Ecto neural progenitor cell (in vitro differentiated cells): ENCODE measurements at regions not wholly inside any gene's neighbourhood (a gene's known extent, or its start where the extent isn't known, plus 50 kb on each side); places are given as distances from the start of the nearest gene placed in this dataset.

Source experiments
- DNase-seq: peaks from one replicate; pipeline ENCODE4 v3.0.0-alpha.2; 2018; ENCODE audit warnings: low spot score

DNA sequence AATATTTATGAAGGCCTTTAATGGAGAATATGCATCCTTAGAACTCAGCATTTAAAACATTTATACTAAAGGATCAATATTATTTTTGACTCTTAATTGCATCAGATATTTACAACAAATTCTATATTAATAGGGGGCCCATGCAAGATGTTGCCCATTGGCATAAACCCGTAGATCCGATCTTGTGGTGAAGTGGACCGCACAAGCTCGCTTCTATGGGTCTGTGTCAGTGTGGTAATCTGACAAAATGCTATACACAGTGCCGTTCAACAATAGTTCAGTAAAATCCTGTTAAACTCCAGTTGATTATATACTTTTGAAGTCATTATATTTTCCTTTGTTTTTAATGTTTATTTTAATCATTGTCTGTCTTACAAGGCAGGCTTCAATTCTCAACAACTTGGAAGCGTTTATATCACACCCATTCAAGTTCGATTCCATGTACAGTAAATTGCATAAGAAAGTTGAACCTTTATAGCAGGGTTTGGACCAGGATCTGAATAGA, 809.2 kb downstream of the USP25 start:
- no peak for DNase-seq

DNA sequence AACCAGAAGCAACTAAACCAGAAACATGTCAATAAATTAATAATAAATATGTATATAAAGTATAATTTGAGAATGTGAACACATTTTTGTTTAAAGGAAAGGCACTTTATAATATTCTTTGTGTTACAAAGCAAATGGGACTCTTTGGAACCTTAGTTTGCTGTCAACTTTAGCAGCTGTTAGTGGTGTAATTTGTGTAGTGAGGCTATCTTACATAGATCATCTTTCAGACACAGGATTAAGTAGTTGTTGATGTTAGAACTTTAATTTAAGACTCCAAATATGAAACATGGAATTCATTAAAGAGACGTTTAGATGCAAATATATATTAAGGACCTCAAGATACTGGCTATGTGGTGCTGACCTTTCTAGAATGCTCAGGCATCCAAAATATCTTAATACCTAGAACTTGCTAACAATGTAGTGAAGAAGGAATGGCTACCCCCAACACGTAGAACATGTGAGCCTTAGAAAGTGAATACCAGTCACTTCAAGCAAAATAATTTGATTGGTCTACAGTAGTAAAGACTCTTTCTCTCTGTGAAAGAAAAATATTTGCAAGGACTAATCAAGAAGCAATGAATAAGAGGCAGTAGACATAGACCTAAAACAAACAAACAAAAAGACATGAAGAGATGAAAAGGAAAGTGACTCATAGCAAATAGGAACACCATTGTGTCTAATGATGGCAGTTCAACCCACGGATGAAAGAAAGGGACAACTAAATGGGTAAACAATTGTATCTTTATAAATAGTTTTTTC, 811.4 kb downstream of the USP25 start:
- no peak for DNase-seq

DNA sequence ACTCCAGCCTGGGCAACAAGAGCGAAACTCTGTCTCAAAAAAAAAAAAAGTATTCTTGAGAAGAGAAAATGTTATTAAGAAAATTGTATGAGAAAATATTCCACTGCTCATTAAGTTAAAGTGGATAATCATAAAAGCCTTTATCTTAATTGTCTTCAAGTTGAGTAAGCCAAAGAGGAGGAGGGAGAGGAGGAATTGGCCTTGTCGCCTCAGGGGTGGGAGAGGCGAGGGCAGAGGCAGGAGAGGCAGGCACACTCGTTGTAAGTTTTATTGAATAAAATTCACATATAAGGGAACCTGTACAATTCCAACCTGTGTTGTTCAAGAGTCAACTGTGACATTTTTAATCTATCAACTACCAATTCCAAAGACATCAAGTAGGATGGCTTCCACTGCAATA, 820.3 kb downstream of the USP25 start:
- no peak for DNase-seq

DNA sequence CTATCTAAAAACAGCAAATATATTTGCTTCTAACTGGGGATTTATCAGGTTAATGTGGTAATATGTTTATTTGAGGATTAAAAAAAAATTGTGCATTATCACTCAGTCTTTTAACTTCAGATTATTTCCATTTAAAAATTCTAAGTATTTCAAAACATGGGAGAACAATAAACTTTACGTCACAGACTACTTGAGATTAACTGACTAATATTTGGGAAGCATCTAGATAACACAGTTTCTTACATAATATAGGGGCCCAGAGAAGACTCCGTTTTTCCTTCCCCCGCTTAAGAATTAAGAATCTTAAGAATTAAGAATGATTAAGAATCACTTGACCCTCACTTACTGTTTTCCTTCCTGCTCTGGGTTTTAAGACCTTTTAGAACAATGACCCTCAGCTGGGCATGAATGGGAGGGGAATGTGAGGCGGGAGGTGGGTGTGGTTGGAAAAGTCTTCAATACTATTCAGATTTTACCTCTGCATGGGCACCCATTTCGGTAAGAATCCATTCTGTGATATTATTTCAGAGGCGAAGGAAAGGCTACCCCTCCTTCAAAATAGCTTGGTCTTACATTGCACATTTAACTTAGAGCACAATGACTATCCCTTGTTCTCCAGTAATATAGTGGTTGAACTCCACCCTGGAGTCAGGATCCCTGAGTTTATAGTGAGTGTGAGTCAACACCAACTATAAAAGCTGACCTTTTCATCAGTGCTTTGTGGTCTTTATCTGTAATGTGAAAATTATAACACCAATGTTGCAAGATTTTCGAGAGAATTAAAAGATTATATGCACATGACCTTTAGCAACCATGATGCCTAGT, 821.3 kb downstream of the USP25 start:
- DNase-seq, result no peak

DNA sequence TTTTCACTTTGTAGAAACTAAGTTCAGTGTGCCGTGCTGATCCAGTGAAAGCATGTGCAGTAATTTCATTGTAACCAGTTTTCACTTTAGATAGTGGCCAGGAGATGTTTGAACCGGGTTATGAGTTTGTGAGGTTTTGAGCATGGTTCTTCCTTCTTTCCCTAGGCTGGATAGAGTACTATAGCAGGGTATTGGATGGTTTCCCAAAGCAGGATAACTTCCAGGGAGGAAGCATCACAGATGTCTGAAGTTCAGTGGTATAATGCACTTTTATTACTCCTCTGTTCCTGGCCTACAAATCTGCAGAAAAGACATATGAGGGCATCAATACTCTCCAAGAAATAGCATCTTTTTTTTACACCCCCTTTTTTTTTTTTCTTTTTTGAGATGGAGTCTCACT, 823.1 kb downstream of the USP25 start:
- DNase-seq, result no peak

DNA sequence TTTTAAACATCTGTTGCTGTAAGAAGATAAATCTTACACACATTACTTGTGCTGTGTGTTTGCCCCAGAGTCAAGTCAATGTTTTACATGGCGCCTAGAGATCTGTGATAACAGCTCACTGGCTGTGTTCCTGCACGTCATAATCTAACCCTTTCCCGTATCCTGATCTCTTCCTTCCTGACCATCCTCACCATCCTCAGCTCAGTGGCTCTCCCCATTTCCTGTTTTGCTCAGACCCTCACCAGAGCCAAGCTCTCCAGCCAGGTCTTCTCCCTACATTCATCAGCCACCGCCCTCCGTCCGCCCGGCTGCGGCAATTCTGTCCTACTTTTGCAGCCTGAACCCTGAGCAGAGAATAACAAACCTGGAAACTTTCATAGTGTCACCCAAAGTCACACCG, 824.7 kb downstream of the USP25 start:
- DNase-seq, result no peak

DNA sequence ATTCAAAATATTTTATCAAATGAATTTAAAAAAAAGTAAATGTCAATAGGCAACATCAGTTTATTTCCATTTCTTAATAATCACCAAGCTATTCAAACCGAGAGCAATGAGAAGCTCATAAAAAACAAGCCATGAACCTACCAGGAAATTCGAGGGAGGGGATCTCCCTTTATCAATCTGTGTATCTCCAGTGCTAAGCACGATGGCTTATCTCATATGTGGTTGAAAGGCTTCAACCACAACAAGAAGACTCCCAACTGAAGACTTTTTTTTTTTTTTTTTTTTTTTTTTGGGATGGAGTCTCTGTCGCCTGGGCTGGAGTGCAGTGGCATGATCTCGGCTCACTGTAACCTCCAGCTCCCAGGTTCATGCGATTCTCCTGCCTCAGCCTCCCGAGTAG, 833.3 kb downstream of the USP25 start:
- DNase-seq, result no peak

DNA sequence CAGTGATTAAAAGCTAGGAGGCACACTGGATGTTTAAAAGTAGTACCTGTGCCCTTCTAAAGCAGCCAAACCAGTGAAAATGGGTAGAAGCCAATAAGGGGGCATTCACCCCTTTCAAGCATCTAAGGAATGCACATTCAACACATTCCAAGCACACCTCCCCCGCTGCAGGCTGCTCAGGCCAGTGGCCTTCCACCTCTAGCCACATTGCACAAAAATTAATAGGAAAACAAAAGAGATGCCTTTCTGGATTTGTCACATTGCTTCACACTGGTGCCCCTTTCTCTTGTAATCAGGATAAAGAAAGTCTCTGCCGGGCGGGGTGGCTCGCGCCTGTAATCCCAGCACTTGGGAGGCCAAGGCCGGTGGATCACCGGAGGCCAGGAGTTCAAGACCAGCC, 834.0 kb downstream of the USP25 start:
- peak; percentile 56 for DNase-seq

DNA sequence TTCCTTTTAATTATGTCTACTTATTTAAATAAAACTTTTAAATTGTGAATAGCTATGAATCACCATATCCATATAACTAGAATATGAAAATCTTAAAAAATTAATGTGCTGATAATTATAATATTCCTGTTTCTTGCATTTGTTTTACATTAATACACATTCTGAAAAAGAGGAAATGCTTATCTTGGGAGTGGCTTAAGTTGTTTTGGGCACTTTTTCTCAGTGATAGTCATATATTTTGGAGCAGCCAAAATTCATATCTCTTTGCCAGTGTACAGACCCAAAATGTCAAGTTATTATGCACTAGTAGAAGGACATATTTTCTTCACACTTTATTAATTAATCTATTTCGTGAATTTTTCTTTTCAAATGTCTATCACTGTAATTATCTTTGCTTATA, 838.5 kb downstream of the USP25 start:
- DNase-seq, result no peak

DNA sequence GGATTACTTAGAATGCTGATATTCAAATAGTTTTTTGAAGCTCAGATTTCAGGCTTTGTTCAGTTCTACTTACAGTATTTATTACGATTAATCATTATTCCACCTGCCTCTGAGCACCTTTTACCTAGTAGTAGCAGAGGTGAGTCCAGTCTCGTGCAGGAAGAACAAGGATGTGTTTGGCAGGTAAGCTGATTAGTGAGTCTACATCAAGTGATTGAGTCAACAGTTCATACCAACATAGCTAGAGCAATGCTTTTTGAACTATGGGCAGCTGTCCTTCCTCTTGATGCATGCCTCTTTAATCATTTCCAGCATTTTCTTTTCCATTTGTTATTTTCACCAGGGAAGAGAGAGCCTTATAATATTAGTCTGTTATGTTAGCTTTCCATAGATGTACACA, 838.9 kb downstream of the USP25 start:
- DNase-seq, result no peak

DNA sequence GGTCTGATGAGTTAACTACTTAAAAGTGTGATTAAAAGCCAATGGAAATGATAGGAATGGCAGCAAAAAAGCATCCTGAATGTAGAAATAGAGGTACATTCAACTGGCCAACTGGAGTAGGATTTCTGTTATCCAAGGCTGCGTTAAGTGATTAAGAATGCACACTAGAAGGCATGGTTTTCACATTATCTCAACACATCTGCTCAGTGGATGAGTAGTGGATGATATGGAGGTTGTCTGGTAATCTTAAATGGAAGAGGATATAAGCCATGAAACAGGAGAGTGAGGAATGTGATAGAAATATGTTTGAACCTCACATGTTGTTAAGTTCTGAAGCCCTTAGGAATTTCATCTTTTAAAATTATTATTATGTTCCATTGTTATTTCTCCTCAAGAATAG, 839.9 kb downstream of the USP25 start:
- DNase-seq, result no peak

DNA sequence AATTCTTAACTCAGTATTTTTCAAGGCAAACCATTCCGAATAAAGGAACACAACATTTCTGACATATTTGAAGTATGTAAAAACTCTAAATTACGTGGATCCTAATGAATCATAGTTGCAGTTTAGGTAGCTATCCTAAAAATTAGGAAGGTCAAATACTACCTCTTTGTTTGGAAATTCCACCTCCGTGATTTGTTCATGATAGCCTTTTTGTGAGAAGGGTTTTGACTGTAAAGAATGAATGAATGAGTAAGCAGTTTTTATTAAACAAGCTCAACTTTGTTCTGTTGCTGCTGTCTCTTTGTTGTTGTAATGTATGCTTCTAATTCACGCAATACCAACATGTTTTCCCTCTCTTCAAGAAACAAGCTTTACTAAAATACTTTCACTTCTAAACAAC, 840.4 kb downstream of the USP25 start:
- DNase-seq, result no peak

DNA sequence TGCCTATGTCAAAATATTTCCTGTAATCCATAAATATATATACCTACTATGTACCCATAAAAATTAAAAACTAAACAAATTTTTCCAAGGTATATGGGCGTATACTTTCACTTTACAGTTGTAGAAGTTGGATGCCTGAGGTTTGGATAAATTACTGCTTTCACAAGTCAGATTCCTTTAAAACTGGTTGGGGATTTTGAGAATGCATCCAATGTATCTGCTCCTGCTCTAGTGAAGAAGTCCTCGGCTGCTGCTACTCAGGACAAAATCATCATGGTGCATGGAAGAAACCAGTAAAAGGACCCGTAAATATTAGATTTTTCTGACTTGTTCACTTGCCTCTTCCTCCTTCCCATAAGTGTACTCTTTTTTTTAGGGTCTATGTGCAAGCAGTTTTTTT, 841.1 kb downstream of the USP25 start:
- no peak for DNase-seq

DNA sequence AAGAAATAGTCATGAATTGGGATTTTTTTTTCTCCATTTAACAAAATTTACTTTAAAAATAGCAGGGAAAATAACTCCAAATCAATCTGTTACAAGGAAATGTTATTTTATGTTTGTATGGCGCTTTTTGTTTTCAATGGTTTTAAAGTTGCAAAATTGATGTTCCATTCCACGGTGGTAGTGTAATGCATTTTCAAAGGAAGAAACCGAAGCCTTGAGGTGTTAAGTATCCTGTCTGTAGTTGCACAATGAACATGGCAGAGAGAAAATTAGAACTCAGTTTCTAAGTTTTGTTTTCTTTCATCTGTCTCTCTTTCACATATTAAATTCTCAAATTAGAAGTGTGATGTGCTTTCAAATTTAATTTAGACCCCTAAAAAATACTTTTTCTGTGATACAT, 841.8 kb downstream of the USP25 start:
- DNase-seq, result no peak

DNA sequence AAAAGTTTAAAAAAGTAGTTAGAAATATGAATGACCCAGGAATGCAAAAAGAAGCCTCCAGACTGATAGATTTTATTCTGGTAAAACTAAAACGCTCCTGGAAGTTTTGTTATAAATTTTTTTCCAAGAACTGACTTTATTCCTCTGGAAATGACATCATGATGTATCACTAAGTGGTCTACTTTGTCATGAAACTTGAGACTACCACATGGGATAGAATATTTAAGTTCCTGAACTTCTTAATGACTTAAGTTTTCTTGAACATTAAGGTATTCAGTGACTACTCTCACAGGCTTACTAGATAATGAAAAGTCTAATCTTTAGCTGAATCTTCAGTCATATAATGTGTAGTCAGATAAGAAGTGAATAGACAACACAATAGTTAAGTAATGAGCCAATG, 842.2 kb downstream of the USP25 start:
- no peak for DNase-seq

DNA sequence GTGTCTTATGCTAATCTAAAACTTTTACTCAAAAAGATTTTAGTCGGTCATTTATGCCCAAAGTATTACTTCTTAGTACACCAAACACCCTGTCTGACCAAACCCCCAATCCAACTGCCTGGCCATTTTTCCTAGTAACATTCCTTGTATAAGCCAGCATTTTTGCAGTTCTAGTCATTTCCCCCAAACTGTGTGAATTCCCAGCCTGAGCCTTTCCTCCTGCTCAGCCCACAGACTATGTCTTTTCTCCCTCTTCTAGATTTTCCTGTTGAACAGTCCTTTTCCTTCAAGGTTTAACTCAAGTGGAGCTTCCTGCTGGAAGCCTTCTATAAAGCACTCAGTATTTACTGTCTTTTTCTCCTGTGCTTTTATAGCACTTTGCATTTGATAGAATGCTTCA, 843.8 kb downstream of the USP25 start:
- DNase-seq, result no peak

DNA sequence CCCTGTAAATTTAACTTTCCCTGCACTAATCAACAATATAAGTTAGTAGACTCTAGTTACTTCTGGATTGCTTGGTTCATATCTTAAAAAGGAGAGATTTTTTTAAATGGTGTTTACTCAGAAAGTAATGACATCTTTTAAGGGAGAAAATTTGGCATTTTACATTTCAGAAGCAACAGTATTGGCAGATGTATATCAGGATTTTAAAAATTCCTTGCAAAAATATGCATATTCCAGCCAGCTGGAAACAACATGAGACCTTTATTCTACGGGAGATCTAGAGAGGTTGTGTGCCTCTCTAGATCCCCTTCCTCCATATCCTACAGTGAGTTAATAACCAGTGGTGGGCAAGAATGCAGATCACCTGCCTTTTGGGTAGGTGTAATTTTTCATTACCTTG, 848.2 kb downstream of the USP25 start:
- no peak for DNase-seq

DNA sequence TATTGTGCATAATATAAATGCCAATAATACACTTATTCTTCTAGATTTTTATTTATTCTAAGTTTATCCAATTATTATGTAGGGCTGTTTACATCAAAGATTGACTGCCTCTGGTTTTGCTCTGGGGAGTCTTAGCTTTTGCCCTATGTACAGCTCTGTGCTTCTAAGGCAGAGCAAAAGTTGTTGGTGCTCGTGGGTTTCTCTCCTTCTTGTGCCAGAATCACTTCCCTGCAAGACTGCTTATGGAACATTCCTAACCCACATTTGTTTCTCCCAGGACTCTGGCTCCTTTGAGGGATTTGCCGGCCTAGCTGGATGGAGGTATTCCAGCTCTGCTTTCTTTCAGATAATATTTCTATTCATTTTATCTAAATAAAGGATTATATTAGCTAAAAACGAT, 849.1 kb downstream of the USP25 start:
- no peak for DNase-seq

DNA sequence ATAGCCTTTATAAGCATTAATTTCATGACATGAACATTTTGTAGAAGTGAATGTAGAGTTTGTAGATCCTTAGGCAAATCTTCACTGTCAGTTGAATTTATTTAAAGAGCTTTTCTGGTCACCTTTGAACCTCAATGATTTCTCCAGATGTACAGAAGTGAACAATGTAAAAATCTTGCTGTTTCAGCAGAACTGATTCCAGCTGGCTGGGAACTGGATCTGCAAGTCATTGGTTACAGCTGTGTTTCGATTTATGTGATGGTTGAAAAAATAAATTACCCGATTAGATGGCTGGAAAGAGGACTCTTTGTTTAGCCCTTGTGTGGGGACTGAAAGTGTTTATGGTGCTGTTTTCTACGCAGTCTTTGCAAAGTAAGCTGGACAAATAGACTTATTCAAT, 849.8 kb downstream of the USP25 start:
- no peak for DNase-seq

DNA sequence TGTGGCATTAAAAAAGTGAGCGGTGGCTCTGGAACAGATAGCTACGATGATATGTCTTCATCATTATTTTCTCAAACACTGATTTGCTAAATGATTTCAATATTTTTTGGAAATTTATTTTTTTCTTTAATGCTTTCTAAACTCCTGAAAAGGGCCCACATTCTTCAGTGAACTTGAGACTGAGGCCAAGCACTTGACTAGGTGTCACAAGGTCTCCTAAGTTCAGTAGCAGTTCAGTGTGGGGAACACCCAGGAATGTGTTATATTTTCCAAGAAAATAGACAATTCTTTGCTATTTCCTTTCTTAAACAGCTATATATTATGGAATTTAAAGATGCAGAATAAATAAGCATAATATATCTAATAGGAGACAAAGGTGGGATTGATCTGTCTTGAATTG, 850.9 kb downstream of the USP25 start:
- no peak for DNase-seq

DNA sequence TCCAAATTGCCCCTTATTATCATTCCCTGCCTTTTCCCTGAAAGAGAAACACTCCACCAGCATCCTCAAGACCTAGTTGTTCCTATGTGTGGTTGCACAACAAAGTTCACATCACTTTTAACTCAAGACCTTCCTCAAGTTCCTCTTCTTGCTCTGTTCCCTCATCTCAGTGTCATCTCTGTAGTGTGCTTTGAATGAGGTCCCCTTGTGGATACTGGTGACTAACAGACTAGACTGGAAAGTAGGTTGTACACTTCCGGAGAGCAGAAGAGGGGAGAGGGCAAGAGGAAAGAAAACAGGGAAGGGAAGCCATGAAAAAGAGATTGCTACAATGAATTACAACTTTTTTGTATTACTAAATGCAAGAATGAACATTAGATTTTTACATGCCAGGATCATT, 853.8 kb downstream of the USP25 start:
- DNase-seq, result no peak

DNA sequence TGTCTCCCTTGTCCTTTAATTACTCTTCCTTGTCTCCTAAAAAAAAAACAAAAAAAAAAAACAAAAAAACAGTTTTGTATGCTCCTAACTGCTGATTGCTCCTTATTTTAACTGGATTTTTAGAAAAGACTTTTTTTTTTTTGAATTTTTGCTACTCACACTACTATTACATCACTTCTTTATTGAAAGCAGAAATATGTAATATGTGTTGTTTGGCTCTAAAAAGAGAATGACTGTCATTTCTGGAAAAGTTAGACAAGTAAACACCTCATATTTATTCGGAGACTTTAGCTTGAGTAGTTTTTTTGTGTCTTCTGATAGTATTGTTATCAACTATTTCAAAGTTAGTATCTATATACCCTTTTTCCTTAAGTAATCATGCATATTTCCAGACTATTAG, 855.0 kb downstream of the USP25 start:
- DNase-seq, result no peak

DNA sequence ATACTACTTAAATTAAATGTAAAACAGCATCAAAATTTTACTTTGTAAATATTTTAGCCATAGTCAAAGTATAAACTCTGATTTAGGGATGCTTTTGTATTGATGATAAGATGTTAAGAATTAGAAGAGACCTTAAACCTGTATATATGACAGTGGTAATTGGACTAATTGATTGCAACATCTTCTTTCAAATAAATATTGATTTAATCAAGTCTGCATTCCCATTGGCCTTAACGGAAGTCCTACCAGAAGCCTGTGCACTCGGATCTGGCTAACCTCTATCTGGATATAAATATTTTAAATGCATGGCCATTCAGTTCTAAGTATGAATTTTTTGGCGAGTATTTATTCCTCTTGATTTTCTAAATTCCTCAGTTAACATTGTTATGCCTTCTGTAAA, 856.1 kb downstream of the USP25 start:
- no peak for DNase-seq

DNA sequence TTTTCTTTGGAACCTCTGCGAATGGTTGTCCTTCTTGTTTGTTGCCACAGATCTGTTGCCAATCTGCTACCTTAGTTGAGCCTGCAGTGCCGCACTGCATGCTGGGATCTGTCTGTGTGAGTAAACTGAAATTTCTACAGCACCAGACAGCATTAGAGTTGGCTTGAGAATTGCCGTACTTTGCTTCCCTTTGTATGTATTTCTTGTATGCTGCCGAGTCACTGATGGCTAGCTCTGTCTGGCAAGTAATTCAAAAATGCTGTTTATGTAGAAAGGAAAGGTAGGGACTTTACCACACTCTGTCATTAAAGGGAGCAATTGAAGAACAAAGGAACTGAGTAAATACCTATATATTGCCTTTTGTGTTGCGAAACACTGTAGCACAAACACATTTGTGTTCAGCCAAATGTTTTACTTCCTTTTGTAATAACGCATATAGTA, 857.4 kb downstream of the USP25 start:
- no peak for DNase-seq
